ENCODE measurements at regions not wholly inside any gene's neighbourhood (a gene's known extent, or its start where the extent isn't known, plus 50 kb on each side); places are given as distances from the start of the nearest gene placed in this dataset.

DNA sequence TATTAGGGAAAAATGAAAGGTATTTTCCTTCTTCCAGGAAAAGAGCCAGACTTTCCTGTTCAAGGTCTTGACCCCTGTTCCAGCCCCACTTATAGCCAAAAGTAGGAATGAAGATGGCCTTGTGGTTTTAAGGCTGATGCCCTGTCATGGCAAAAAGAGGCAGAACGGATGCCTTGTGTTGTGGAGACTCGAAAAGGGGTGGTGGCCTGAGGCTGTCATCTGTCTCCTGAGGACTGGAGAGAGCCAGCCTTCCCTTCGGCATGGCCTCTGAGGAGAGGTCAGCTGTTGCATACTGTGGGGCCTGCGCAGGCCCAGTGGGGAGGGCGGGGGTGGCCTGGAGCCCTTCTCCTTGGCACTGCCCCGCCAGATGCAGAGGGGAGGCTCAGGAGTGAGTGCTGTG lies 166.0 kb upstream of the EEPD1 start:
- TF ChIP-seq CTCF (IDR thresholded peaks at IDR 0.05) (no peak), POLR2A (IDR thresholded peaks at IDR 0.05) (no peak)

Data from adrenal gland (tissue), 5 donors.